ENCODE measurements at regions not wholly inside any gene's neighbourhood (a gene's known extent, or its start where the extent isn't known, plus 50 kb on each side); places are given as distances from the start of the nearest gene placed in this dataset.

- DNase-seq: no peak
- Histone ChIP-seq H3K27ac (no peak overlapping the region), H3K4me3 (no peak overlapping the region), H3K36me3 (no peaks in the 10 kb centered on the region), H3K4me1 (no peaks in the 10 kb centered on the region), H3K9me3 (no peaks in the 10 kb centered on the region), H3K27me3 (no peaks in the 10 kb centered on the region)
- intact Hi-C loops (cut with DNase I): no loop called here
- WGBS, 4 donors: 64 to 74% (median 73%) methylated on average over 5 of the region's 5 CpGs
- ATAC-seq: no peak
- TF ChIP-seq POLR2A (IDR thresholded peaks at IDR 0.05) (no peak), CTCF (IDR thresholded peaks at IDR 0.05) (no peak)
Observed at GRCh38 chr14:28323951-28324741, 442.4 kb upstream of the FOXG1 start.

- intact Hi-C loops (cut with DNase I): no loop called here
- H3K27ac ChIP-seq: no peak overlapping the region
- H3K9me3 ChIP-seq: no peaks in the 10 kb centered on the region
- no peak overlapping the region for H3K4me3 ChIP-seq
- no peaks in the 10 kb centered on the region for H3K27me3 ChIP-seq
- H3K36me3 ChIP-seq: no peaks in the 10 kb centered on the region
- H3K4me1 ChIP-seq: no peaks in the 10 kb centered on the region
- no peak for TF ChIP-seq POLR2A (IDR thresholded peaks at IDR 0.05)
- TF ChIP-seq CTCF (IDR thresholded peaks at IDR 0.05): no peak
- no peak for ATAC-seq
- DNase-seq: no peak
Observed at GRCh38 chr14:28340816-28341215, 425.8 kb upstream of the FOXG1 start.

- Histone ChIP-seq H3K27me3 (no peaks in the 10 kb centered on the region), H3K4me1 (no peaks in the 10 kb centered on the region), H3K27ac (no peak overlapping the region), H3K4me3 (no peak overlapping the region), H3K9me3 (peaks cover 0 to 4% (median 0%) of the 10 kb centered on the region in 12 donors), H3K36me3 (no peaks in the 10 kb centered on the region)
- TF ChIP-seq CTCF (IDR thresholded peaks at IDR 0.05): no peak
- no peak for TF ChIP-seq POLR2A (IDR thresholded peaks at IDR 0.05)
- DNase-seq (no peak), ATAC-seq (no peak)
- intact Hi-C loops (cut with DNase I): no loop called here
Observed at GRCh38 chr14:28344381-28344780, 422.2 kb upstream of the FOXG1 start.

GRCh38 chr14:28348797-28349196, 417.8 kb upstream of the FOXG1 start:
- ATAC-seq: no peak
- Histone ChIP-seq H3K4me1 (no peaks in the 10 kb centered on the region), H3K27ac (no peak overlapping the region), H3K4me3 (no peak overlapping the region), H3K27me3 (no peaks in the 10 kb centered on the region), H3K9me3 (peaks cover 0 to 6% (median 0%) of the 10 kb centered on the region in 12 donors), H3K36me3 (no peaks in the 10 kb centered on the region)
- intact Hi-C loops (cut with DNase I): no loop called here
- DNase-seq: no peak
- 86 to 95% (median 90%) methylated on average over 5 of the region's 5 CpGs for WGBS, 4 donors
- TF ChIP-seq POLR2A (IDR thresholded peaks at IDR 0.05) (no peak), CTCF (IDR thresholded peaks at IDR 0.05) (no peak)

Data from heart left ventricle (tissue), 16 donors.